Body of pancreas (tissue), 4 donors: ENCODE measurements at regions not wholly inside any gene's neighbourhood (a gene's known extent, or its start where the extent isn't known, plus 50 kb on each side); places are given as distances from the start of the nearest gene placed in this dataset.

Source experiments
- CTCF ChIP-seq, 7 experiments: fragments of 450-650 bp in 4 of 7; fragments of 200-600 bp in 3 of 7; sonication (generic) in 3 of 7; IDR thresholded peaks; one replicate each; pipeline ENCODE4 v1.5.1; 2016 to 2019; ENCODE audit warnings: antibody characterized with exemption in 7 of 7
- POLR2A ChIP-seq, 3 donors: fragments of 450-650 bp; IDR thresholded peaks; one replicate each; pipeline ENCODE4 v1.6.1; 2016; ENCODE audit warnings: antibody characterized with exemption in 3 of 3, mild to moderate bottlenecking in 2 of 3

GRCh38 chrX:130995439-130995838 is 62.7 kb upstream of the ARHGAP36 start:
- no peak for TF ChIP-seq POLR2A (IDR thresholded peaks at IDR 0.05)
- no peak for TF ChIP-seq CTCF (IDR thresholded peaks at IDR 0.05)
